Stimulated activated naive CD4-positive, alpha-beta T cell (primary cell): ENCODE measurements at regions not wholly inside any gene's neighbourhood (a gene's known extent, or its start where the extent isn't known, plus 50 kb on each side); places are given as distances from the start of the nearest gene placed in this dataset.
"Not testable (repeated sequence)": the region's sequence is repeated elsewhere in the genome, so short reads cannot be mapped to it uniquely, and the experiment has no call there.

Experiments
- DNase-seq, 6 experiments: peaks; one replicate each; lab custom pipeline; 2025; lab: John Stamatoyannopoulos, UW

DNA sequence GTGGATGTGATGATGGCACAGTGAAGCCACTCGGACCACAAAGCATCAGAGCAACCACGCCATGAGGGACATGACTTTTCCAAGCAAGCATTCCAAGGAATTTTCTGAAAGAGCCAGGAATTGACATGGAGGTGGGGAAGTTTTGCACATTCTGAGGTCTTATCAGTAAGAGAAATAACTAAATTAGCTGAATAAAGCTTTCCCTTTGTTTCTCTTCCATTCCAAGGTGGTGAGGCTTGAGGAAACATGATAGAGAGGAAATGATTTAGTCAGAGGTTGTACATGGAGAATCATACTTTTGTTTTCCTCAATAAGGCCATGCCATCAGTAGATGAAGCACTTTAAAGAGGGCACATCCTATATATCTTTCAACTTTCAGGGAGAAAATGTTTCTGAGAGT lies 115.7 kb upstream of the MMADHC start:
- no peak for DNase-seq

DNA sequence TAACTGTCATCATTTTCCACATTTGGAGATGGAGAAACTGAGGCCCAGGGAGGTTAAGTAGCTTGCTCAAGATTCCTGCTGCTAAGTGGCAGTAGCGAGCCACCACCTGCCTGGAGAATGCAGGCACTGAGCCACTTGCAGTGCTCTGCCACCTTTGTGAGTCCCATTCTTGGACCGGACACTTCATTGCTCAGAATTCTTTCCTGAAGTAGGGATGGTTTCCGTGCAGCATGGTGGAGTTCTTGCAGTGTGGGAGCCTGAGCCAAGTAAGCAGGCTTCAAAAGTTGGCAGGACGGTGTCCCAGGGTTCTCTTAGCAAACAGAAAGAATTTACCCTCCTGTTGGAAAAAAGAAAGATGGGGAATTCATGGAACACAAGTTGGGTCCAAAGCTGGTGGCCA lies 115.0 kb upstream of the MMADHC start:
- no peak for DNase-seq

DNA sequence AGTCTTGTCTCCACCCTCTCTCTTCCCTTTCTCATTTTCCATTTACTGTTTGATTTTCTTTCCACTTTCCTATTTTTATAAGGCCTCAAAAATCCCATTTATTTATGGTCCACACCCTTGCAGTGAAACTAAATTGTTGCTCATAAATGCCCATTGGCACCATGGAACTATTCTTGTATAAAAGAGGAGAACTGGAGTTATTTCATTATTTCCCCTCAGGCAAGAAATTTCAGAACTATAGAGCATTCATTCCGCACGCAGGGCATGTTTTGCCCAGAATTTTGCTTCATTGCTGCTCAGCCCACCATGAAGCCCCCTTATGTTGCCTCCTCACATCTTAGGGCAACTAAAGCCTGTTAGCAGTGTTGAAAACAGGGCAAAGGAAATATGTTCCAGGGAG lies 113.7 kb upstream of the MMADHC start:
- no peak for DNase-seq

DNA sequence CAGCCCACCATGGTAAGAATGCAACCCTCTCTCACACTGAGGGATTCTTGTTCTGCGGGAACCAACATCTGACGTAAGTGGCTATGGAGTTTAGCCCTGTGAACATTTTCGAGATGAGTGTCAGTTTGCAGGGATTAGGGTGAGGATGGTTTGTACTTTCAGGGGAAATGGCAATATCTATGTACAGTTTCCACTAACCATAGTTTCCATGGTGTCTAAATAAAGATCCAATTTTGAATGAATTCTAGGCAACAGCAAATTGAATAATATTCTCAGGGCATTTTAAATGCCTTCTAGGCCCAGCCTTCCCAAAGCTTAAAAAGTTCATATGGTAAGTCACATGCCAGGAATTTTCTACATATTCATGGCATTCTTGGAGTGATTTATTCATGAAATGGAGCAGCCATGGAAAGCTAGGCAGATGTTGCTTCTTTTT lies 105.4 kb upstream of the MMADHC start:
- DNase-seq = no peak

DNA sequence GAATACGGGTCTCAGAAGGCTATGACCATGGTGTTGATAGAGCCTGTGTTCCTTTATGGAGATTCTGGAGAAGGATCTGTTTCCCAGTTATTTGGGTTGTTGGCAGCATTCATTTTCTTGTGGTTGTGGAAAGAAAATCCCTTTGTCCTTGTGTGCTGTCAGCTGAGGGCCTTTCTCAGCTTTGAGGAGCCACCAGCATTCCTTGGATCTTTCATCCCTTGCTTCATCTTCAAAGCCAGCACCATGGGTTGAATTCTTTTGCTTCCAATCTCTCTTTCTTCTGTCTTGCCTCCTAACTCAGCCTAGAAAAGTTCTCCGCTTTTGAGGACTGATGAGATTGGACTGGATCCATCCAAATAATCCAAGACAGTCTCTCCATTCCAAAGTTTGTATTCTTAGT lies 103.2 kb upstream of the MMADHC start:
- DNase-seq = no peak

DNA sequence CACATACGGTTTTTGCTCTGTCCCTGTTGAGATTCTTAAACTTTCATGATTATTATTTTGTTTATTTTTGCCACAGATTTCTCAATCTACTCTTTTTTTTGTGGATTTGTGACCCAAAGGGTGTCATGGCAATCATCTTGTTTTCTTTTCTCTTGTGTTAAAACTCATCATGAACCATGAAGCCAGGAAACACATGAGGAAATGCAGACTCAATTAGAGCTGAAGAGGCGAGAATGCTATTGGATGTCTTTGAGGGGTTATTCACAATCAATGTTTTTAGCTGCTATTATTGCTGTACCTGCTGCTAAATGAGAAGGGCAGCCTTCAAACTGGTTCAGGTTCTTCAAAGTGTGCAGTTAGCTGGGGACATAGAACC lies 99.5 kb upstream of the MMADHC start:
- no peak for DNase-seq

DNA sequence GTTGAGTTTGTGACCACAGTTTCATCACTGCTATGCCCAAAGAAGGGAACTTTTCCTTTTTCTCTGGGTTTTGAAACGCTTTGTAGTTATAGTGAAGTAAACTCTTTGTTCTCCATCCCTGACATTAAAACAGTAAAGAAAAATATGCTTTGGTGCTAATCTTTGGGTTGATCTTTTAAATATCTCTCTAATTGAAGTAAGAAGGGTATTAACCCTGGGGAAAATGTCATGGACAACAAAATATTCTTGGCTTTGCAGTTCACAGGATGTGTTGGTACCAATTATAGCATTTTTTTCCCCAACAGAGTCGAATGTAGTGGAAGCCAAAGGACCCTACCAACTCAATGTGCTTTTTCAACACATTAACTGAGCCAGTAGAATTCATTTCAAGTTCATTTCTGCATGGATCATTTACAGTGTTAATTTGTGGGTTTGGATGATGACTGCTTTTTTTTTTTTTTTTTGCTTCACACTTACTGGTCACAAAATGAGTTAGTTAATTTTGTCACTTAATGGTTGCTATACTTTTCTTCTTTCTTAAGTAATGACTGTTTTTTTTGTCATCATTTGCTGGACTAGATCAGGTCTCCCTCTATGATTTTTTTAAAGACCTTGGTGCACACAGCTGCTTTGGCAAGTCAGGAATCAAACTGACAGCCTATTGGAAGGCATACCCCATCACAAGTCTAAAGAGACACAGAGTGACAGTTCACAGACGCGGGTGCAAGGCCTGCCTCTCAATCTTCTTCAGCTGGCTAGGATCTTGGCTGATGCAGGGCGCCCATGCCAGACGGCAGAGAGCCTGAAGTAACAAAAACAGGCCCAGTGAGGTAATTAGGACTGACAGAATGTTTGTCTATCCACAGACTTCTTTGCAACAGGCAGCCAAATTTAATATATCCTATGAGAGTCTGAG lies 98.8 kb upstream of the MMADHC start:
- no peak for DNase-seq

DNA sequence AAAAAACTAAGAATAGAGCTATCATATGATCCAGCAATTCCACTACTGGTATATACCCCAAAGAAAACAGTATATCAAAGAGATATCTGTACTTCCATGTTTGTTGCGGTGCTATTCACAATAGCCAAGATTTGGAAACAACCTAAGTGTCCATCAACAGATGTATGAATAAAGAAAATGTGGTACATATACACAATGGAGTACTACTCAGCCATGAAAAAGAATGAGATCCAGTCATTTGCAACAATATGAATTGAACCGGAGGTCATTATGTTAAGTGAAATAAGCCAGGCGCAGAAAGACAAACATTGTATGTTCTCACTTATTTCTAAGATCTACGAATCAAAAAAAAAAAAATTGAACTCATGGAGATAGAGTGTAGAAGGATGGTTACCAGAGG lies 97.8 kb upstream of the MMADHC start:
- DNase-seq = not testable (repeated sequence)

DNA sequence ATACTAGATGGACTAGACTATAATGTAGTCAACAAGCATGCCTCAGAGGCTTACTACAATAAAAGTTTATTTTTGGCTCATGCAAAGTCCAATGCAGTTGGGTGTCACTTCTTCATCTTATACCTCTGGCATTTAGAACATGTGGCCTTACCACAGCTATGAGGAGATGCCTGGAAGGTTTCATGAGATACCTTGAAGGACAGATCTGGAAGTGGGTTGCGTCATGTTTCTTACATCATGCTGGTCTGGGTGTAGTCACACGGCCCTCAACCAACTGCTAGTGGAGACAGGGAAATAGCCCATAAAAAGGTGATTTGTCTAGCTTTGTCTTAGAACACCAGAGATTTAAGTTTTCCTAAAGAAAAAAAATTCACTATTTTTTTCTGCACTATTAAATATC lies 91.7 kb upstream of the MMADHC start:
- no peak for DNase-seq

DNA sequence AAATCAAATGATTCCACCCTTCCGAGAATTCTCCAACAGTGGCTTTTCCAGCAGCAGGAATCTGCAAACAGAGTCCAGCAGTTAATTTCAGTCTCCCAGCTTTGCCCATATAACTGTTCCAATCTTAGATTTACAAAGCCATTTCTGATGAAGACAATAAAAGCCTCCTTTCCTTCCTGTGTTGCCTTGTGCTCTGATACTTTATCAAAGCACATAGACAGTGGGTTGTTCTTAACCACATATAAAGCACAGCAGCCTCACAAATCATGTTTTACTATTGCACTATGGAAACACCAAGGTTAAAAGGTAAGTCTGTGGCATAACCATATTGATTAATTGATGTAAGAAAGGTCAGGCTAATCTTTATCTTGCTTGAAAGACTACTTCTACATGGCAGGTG lies 89.8 kb upstream of the MMADHC start:
- DNase-seq = no peak

DNA sequence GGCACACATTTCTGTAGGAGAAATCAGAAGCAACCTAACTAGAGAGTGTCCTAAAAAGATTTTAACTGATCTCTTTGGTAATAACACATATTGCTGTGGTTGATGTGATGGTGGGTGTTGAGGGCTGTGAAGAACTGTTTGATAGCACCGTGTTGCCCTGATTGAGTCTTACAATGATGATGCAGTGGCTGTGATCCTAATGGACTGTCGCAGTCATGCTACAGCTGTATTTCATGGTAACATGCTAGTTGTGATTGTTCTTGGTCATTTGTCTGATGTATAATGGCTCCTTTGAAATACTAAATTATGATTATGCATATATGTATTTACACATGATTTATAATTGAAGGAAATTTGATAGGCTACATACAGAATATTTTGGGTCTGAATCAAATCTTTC lies 82.5 kb upstream of the MMADHC start:
- no peak for DNase-seq

DNA sequence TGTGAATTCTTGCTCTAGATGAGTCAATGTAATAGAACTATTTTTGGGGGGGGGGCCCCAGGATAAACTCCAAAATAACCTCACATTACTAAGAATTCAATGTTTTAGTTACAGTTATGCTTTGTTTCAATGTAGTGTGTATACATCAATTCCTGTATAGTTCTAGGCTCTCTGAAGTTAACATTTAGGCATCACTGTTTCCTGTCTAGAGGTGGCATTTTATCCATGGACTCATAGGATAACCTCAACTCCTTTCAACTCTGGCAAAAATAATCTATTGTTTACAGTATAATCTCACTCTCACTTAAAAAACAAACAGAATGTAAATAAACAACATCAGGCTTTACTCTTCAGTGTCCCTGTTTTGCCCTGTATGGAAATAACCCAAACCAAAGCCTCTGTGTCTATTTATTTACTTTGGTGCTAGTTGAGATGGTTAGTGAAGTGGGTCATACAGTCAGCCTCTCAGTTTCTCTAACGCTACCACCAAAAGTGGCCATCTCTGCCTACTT lies 79.3 kb upstream of the MMADHC start:
- DNase-seq = no peak

DNA sequence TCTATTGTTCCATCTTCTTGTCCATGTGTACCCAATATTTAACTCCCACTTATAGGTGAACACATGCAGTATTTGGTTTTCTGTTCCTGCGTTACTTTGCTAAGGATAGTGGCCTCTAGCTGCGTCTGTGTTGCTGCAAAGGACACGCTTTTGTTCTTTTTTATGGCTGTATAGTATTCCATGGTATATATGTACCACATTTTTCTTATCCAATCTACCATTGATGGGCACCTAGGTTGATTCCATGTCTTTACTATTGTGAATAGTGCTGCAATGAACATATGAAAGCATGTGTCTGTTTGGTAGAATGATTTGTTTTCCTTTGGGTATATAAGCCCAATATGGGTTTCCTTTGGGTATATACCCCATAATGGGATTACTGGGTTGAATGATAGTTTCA lies 77.3 kb upstream of the MMADHC start:
- no peak for DNase-seq

DNA sequence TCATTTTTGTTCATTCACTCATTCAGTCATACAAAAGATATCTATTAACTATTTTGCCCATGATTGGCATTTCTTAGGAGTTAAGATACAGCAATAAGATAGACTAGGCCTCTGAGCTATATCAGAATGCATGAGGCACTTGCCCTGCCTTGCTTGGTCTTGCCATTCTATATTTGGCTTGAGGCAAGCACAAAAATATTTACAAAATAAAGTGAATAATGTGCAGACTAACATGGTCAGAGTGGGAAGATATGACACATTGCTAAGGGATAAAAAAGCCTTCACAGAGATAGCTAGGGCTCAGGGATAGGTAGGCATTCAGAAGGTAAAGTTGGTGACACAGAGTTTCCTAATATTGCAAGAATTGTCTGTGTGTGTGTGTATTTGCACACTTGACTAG lies 75.0 kb upstream of the MMADHC start:
- DNase-seq = no peak

DNA sequence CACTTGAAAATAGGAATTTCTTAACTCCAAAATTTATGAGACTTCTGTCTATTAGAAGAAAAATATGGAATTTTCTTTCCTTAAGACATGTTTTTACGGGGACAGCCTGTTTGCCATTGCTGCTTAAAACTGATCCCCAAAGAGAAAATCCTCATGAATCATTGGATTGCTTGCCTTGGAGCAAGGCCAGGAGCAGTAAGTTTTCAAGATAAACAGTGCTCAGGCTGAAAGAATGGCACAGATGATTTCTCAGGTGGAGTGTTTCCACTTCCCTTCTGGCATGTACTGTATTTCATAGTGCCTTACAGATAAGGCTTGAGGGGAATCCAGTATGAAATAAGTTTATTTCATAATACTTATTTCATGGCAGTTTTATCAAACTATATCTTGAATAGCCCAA lies 74.3 kb upstream of the MMADHC start:
- DNase-seq = no peak

DNA sequence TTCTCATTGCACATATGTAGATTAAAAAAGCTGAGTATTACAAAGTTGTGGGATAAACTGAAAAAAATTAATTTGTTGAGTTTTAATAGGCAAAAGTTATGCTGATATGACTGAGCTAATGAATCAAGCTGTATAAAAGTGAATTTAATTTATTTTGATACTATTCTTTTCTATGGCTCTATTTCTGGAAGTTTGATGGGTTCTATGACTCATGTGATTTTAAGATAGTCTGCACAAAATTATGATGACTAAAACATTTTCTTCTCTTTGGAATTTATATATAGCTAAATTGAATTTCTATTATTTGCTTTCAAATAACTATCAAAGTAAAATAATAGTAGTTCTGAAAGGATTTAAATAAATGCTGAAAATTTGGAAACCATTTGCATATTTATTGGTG lies 71.0 kb upstream of the MMADHC start:
- no peak for DNase-seq

DNA sequence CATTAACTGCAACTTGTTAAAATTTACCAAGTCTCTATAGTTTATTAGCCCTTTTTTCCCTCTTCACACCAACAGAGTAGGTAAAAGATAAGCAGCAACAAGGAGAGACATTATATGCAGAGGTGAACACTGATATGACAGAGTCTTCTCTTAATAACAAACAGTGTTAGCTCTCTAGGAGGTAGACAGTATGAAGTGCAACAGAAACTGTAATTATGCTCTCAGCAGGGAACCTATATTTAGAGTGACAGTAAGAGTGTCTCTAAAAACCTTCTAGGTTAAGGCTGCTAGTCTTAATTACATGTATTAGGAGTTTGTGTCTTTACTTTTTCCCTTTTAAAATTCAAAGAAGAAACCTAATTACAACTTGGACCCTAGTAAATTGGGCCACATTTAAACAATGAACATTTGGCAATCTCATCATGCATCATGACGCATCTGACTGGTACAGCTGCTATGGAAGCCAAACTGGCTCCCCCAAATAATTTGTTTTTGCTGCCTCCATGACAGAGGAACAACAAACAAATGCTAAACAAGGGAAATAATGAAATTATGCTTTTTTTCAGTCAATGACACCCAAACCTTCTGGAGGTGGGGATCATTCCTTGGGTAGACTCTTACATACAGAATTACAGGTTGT lies 69.9 kb upstream of the MMADHC start:
- DNase-seq = no peak

DNA sequence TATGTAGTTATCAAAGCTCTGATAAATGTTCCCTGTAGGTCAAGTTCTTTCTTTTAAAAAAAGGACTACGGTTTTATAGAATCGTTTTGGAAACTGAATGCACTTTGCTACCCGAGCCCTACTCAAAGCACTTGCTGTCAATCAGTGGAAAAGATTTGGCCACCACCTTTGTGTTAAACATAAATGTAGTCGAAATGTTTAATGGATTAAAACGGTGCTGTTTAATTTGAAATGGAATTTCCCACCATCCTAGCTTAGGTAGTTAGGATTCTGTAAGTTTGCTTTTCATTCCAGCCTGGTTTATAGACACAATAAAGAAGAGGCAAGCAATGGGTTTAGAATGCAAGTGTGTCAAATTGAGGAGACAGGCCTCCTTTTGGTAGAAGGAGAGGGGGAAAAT lies 69.4 kb upstream of the MMADHC start:
- DNase-seq = no peak

DNA sequence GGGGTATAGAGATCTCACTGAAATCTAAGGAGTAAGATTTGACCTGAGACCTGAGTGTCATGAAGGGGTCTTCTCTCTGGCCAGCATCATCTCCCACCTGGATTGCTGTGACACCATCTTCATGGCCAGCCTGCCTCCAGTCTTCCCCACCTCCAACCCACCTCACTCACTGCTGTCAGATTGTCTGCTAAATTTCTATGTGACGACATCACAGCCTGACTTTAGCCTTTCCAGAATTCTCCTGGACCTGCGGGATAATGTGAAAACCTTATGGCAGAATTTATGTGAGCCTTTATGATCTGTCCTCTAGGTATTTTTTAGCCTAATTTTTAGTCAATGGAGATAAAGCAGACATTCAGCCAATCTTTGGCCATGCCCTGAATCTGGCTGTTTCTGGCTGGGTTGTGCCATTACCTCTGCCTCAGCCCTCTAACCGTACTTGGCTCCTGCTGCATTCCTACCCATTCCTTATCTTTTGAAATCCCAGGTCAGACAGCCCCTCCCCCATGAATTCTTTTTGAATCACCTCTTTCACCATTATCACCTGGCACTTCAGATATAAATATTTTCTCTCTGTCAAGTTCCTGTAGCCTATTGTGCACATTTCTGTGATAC lies 66.4 kb upstream of the MMADHC start:
- no peak for DNase-seq

DNA sequence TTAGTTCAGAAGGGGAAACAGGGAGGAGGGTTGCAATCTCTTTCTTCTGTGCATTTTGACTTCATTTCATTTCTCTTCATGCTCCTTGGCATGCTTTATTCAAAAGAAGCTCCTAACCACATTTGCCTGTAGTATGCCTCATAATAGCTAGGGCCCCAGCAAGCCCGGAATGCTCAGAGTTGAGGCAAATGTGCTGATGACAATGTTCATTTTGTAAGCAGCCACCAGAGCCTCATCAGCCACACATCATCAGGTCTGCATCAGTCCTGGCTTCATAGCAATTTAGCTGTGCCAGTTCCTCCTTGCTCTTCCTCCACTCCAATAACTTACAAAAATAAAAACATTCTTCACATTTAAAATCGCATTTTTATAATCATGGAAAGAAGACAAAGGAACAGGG lies 65.4 kb upstream of the MMADHC start:
- DNase-seq = no peak

DNA sequence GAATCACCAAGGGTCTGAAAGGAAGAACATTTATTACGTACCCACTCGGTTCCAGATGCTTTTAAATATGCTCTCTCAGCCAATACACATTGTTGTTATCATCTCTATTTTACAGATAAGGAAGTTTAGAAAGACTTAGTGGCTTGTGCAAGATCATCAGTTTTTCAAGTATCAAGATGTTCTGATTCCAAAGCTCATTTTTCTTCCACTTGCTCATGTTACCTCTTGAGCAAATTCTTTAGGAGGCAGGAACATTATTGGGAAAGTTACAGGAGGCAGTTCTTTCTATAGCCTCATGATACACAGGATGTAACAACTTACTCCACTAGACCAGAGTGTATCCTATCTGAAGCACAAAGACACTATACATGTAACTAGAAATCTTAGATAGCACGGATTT lies 65.0 kb upstream of the MMADHC start:
- DNase-seq = no peak

DNA sequence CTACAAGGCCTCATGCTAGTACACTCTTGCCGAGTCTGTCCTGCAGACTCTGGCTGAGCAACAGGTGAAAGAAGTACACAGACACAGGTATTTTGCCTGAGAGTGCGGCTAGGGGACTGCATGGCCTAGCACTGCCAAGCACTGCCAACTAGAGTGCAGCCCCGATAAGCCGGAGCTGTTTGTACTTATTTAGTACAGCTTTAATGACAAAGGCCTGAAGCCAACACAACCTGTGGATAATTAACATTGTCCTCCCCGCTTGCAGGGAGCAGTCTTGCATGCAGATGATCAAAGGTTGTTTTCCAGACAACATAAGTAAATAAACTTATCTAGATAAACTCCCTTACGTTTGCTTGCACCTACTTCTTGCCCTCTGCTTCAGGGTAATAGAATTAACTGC lies 63.7 kb upstream of the MMADHC start:
- no peak for DNase-seq

DNA sequence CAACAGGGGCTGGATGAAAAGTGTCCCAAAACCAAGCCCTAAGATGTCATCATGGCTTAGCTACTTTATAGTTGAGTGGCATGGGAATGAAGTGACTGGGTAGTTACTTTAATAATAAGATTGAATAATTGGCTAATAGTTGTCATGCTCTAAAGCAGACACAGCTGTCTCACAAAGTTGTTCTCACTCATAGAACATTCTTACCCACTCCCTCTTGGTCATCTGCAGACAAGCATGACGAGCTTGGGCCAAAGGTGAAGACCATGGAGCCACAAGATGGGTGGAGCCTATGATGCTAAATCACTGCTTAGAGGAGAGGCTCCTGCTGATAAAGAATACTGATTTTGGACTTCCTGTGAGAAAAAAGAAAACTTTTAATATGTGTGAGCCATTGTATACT lies 62.4 kb upstream of the MMADHC start:
- no peak for DNase-seq
